GM23338 (cell line): ENCODE measurements at regions not wholly inside any gene's neighbourhood (a gene's known extent, or its start where the extent isn't known, plus 50 kb on each side); places are given as distances from the start of the nearest gene placed in this dataset.

Source experiments
- ATAC-seq: fragments of 200-7000 bp; cut with Tn5 transposase; 3 replicates; pipeline ENCODE4 v1.9.1; 2020
- DNase-seq: peaks from one replicate; pipeline ENCODE4 v3.0.0-alpha.2; 2015; ENCODE audit warnings: low spot score
- H2AFZ ChIP-seq: fragments of 200-600 bp; sonication (generic); 2 replicates; pipeline ENCODE4 v1.8.0; 2016; ENCODE audit warnings: antibody characterized with exemption, mild to moderate bottlenecking, moderate library complexity
- H3F3A ChIP-seq: fragments of 200-600 bp; sonication (generic); replicated peaks from 2 replicates; pipeline ENCODE4 v1.8.0; 2017; ENCODE audit warnings: antibody characterized with exemption, mixed run types, low read depth
- H3K27ac ChIP-seq: fragments of 200-600 bp; sonication (generic); 2 replicates; pipeline ENCODE4 v1.6.1; 2016; ENCODE audit warnings: low read depth
- H3K27me3 ChIP-seq: fragments of 200-600 bp; sonication (generic); 2 replicates; pipeline ENCODE4 v1.8.0; 2016; ENCODE audit warnings: mild to moderate bottlenecking, mixed run types, moderate library complexity; ENCODE audit not compliant: insufficient read depth
- H3K36me3 ChIP-seq: fragments of 200-600 bp; sonication (generic); 2 replicates; pipeline ENCODE4 v1.8.0; 2016; ENCODE audit warnings: mild to moderate bottlenecking; ENCODE audit not compliant: insufficient read depth
- H3K4me1 ChIP-seq: fragments of 200-600 bp; sonication (generic); 2 replicates; pipeline ENCODE4 v1.8.0; 2016; ENCODE audit warnings: mild to moderate bottlenecking, moderate library complexity; ENCODE audit not compliant: insufficient read depth
- H3K4me2 ChIP-seq: fragments of 200-600 bp; sonication (generic); 2 replicates; pipeline ENCODE4 v1.7.1; 2017; ENCODE audit warnings: mixed run types
- H3K4me3 ChIP-seq: fragments of 200-600 bp; sonication (generic); 2 replicates; pipeline ENCODE4 v1.6.1; 2016; ENCODE audit warnings: mixed run types
- H3K79me2 ChIP-seq: fragments of 200-600 bp; sonication (generic); replicated peaks from 2 replicates; pipeline ENCODE4 v1.8.0; 2017; ENCODE audit warnings: mild to moderate bottlenecking; ENCODE audit not compliant: insufficient read depth
- H3K9me2 ChIP-seq: fragments of 200-600 bp; sonication (generic); 2 replicates; pipeline ENCODE4 v1.8.0; 2017; ENCODE audit not compliant: insufficient read depth
- H4K20me1 ChIP-seq: fragments of 200-600 bp; sonication (generic); replicated peaks from 2 replicates; pipeline ENCODE4 v1.8.0; 2017; ENCODE audit warnings: mild to moderate bottlenecking; ENCODE audit not compliant: insufficient read depth
- H3K27ac Mint-ChIP-seq: 2 replicates; pipeline ENCODE4 v1.8.0; 2020; ENCODE audit warnings: inconsistent platforms, mild to moderate bottlenecking, moderate library complexity, mixed read lengths
- H3K27me3 Mint-ChIP-seq: 3 replicates; pipeline ENCODE4 v1.8.0; 2022; ENCODE audit warnings: low read depth, mild to moderate bottlenecking, moderate library complexity, mixed read lengths, inconsistent platforms; ENCODE audit not compliant: insufficient read depth, poor library complexity
- H3K36me3 Mint-ChIP-seq: 3 replicates; pipeline ENCODE4 v1.8.0; 2021; ENCODE audit warnings: low read depth, mild to moderate bottlenecking, inconsistent platforms, moderate library complexity, mixed read lengths
- H3K4me1 Mint-ChIP-seq: 3 replicates; pipeline ENCODE4 v1.8.0; 2020; ENCODE audit warnings: mild to moderate bottlenecking, inconsistent platforms, mixed read lengths
- H3K4me3 Mint-ChIP-seq: 3 replicates; pipeline ENCODE4 v1.8.0; 2021; ENCODE audit warnings: moderate library complexity, mild to moderate bottlenecking, inconsistent platforms, mixed read lengths
- H3K9me3 Mint-ChIP-seq: 3 replicates; pipeline ENCODE4 v1.8.0; 2020; ENCODE audit warnings: moderate library complexity, mild to moderate bottlenecking, inconsistent platforms, mixed read lengths
- CREB1 ChIP-seq: fragments of 250-450 bp; sonication (Bioruptor Pico); IDR thresholded peaks from 2 replicates; pipeline ENCODE4 v1.5.0; 2020; ENCODE audit warnings: low read depth, mild to moderate bottlenecking, moderate library complexity
- CTCF ChIP-seq, 2 experiments: fragments of 200-600 bp in 1 of 2; sonication (generic) in 1 of 2; conservative IDR thresholded peaks; 2 replicates each; pipeline versions ENCODE4 v1.5.1 to v1.6.1; 2016 to 2017; ENCODE audit warnings: antibody characterized with exemption in 2 of 2, low read depth in 2 of 2, mild to moderate bottlenecking in 2 of 2, moderate library complexity in 1 of 2
- EZH2phosphoT487 ChIP-seq: fragments of 200-600 bp; sonication (generic); IDR thresholded peaks from one replicate; pipeline ENCODE4 v1.8.1; 2018; ENCODE audit warnings: antibody characterized with exemption; ENCODE audit not compliant: unreplicated experiment
- JUNB ChIP-seq: IDR thresholded peaks from one replicate; pipeline ENCODE4 v1.6.1; 2016; ENCODE audit warnings: antibody characterized with exemption; ENCODE audit not compliant: unreplicated experiment
- NANOG ChIP-seq: IDR thresholded peaks from 2 replicates; pipeline ENCODE4 v1.6.1; 2016; ENCODE audit warnings: antibody characterized with exemption, borderline replicate concordance
- POLR2AphosphoS5 ChIP-seq: IDR thresholded peaks from 2 replicates; pipeline ENCODE4 v1.6.1; 2016; ENCODE audit warnings: antibody characterized with exemption, low read depth
- REST ChIP-seq: IDR thresholded peaks from one replicate; pipeline ENCODE4 v1.6.1; 2018; ENCODE audit warnings: antibody characterized with exemption; ENCODE audit not compliant: unreplicated experiment
- ZNF114 ChIP-seq: fragments of 250-450 bp; sonication (Bioruptor Pico); IDR thresholded peaks from 2 replicates; pipeline ENCODE4 v1.5.0; 2020; ENCODE audit warnings: mild to moderate bottlenecking, moderate library complexity
- ZNF331 ChIP-seq: fragments of 250-450 bp; sonication (Bioruptor Pico); IDR thresholded peaks from 2 replicates; pipeline ENCODE4 v1.5.0; 2020; ENCODE audit warnings: low read depth, mild to moderate bottlenecking, moderate library complexity

- no peak for TF ChIP-seq REST
- TF ChIP-seq ZNF331, result no peak
Measured at GRCh38 chr15:88997531-88997930, 84.4 kb upstream of the MFGE8 start (continued).

GRCh38 chr15:88998980-88999713, 86.0 kb upstream of the MFGE8 start:
- peak overlapping the region; percentile 61 for H3K27ac ChIP-seq
- ATAC-seq (peak; percentile 88), DNase-seq (peak; percentile 98)
- Mint-ChIP-seq H3K9me3 (peaks cover 3% of the 10 kb centered on the region; the same call in 1 of the 3 replicates), H3K4me1 (peaks cover 81% of the 10 kb centered on the region), H3K36me3 (peaks cover 45% of the 10 kb centered on the region), H3K27me3 (peaks cover 14% of the 10 kb centered on the region), H3K27ac (peak overlapping the region; percentile 96), H3K4me3 (peak overlapping the region; percentile 57)
- no peaks in the 10 kb centered on the region for H3K9me2 ChIP-seq
- no peaks in the 10 kb centered on the region for H3K36me3 ChIP-seq
- 0 out of 2 replicates have a peak, but pooled peaks cover 6% of the 10 kb centered on the region for H3K79me2 ChIP-seq
- peaks cover 14% of the 10 kb centered on the region; the same call in 1 of the 2 replicates for H3K27me3 ChIP-seq
- peaks cover 64% of the 10 kb centered on the region for H3K4me1 ChIP-seq
- no peaks in the 10 kb centered on the region for H4K20me1 ChIP-seq
- H3K4me2 ChIP-seq, result peak overlapping the region; percentile 54
- H3F3A ChIP-seq, result 0 out of 2 replicates have a peak, but pooled peaks cover 7% of the 10 kb centered on the region
- no peak overlapping the region for H2AFZ ChIP-seq
- peak overlapping the region; percentile 5 for H3K4me3 ChIP-seq
- no peak for TF ChIP-seq JUNB
- TF ChIP-seq ZNF114 (CRISPR knock-in tag), result no peak
- peak; percentile 86 for TF ChIP-seq NANOG
- TF ChIP-seq CTCF (conservative IDR thresholded peaks at IDR 0.05; ENCODE audit: low read depth in 2 of 2), result no peak
- TF ChIP-seq ZNF331, result no peak
- no peak for TF ChIP-seq EZH2phosphoT487
- peak; percentile 89 for TF ChIP-seq POLR2AphosphoS5
- TF ChIP-seq CREB1 (CRISPR knock-in tag), result 0 out of 2 replicates have a peak, but pooled peaks have one; percentile 21
- no peak for TF ChIP-seq REST
